Hematopoietic multipotent progenitor cell treated with erythropoietin and hydrocortisone succinate and interleukin-3 and kit ligand, for 4 days (in vitro differentiated cells): ENCODE measurements at regions not wholly inside any gene's neighbourhood (a gene's known extent, or its start where the extent isn't known, plus 50 kb on each side); places are given as distances from the start of the nearest gene placed in this dataset.
"Not testable (repeated sequence)": the region's sequence is repeated elsewhere in the genome, so short reads cannot be mapped to it uniquely, and the experiment has no call there.

Experiments
- DNase-seq: peaks from one replicate; pipeline ENCODE4 v3.0.0-alpha.2; 2015

- no peak for DNase-seq
Measured at GRCh38 chr2:194054313-194054712, 1602.7 kb upstream of the SLC39A10 start.

- DNase-seq: no peak
Measured at GRCh38 chr2:194044321-194044720, 1612.7 kb upstream of the SLC39A10 start.

- not testable (repeated sequence) for DNase-seq
Measured at GRCh38 chr2:194021130-194021529, 1635.9 kb upstream of the SLC39A10 start.

- DNase-seq: no peak
Measured at GRCh38 chr2:194020155-194020554, 1636.9 kb upstream of the SLC39A10 start.

- no peak for DNase-seq
Measured at GRCh38 chr2:194015751-194016150, 1641.3 kb upstream of the SLC39A10 start.

GRCh38 chr2:194014639-194015038 lies 1642.4 kb upstream of the SLC39A10 start:
- no peak for DNase-seq

GRCh38 chr2:194004590-194005206 lies 1652.3 kb upstream of the SLC39A10 start:
- DNase-seq: no peak

GRCh38 chr2:194003911-194004310 lies 1653.1 kb upstream of the SLC39A10 start:
- DNase-seq: no peak

GRCh38 chr2:194002699-194003368 lies 1654.2 kb upstream of the SLC39A10 start:
- DNase-seq: no peak

- no peak for DNase-seq
Measured at GRCh38 chr2:193990868-193991267, 1666.2 kb upstream of the SLC39A10 start.

- no peak for DNase-seq
Measured at GRCh38 chr2:193989645-193990044, 1667.4 kb upstream of the SLC39A10 start.

GRCh38 chr2:193988784-193989183 lies 1668.2 kb upstream of the SLC39A10 start:
- DNase-seq: no peak

GRCh38 chr2:193985272-193985671 lies 1671.8 kb upstream of the SLC39A10 start:
- no peak for DNase-seq

GRCh38 chr2:193980599-193980998 lies 1676.4 kb upstream of the SLC39A10 start:
- no peak for DNase-seq

GRCh38 chr2:193973781-193974180 lies 1683.2 kb upstream of the SLC39A10 start:
- DNase-seq: no peak

- DNase-seq: no peak
Measured at GRCh38 chr2:193966590-193966989, 1690.4 kb upstream of the SLC39A10 start.

GRCh38 chr2:193965263-193965662 lies 1691.8 kb upstream of the SLC39A10 start:
- DNase-seq: no peak

- DNase-seq: peak; percentile 44
Measured at GRCh38 chr2:193963472-193964119, 1693.4 kb upstream of the SLC39A10 start.

- no peak for DNase-seq
Measured at GRCh38 chr2:193946806-193947205, 1710.2 kb upstream of the SLC39A10 start.

GRCh38 chr2:193943406-193943960 lies 1713.5 kb upstream of the SLC39A10 start:
- DNase-seq: no peak

- no peak for DNase-seq
Measured at GRCh38 chr2:193935114-193935513, 1721.9 kb upstream of the SLC39A10 start.

- DNase-seq: no peak
Measured at GRCh38 chr2:193929131-193929530, 1727.9 kb upstream of the SLC39A10 start.

- peak; percentile 49 for DNase-seq
Measured at GRCh38 chr2:193907561-193907960, 1712.8 kb upstream of the TMEFF2 start.

GRCh38 chr2:193900292-193900691 lies 1705.6 kb upstream of the TMEFF2 start:
- DNase-seq: no peak
